Psoas muscle (tissue), 7 donors: ENCODE measurements at regions not wholly inside any gene's neighbourhood (a gene's known extent, or its start where the extent isn't known, plus 50 kb on each side); places are given as distances from the start of the nearest gene placed in this dataset.

Experiments used
- ATAC-seq, 4 donors: fragments of 200-7000 bp; cut with Tn5 transposase; one replicate each; pipeline ENCODE4 v1.9.1; 2020; ENCODE audit warnings: moderate library complexity in 3 of 4, mild to moderate bottlenecking in 2 of 4
- DNase-seq, 2 donors: peaks; one replicate each; pipeline ENCODE4 v3.0.0-alpha.2; 2020
- H3K27ac ChIP-seq: fragments of 200-600 bp; one replicate; pipeline ENCODE4 v1.8.0; 2022
- H3K27me3 ChIP-seq, 3 donors: fragments of 200-600 bp in 1 of 3; one replicate each; pipeline versions ENCODE4 v1.6.1 to v1.8.0; 2013 to 2022; ENCODE audit warnings: low read length in 2 of 3, mild to moderate bottlenecking in 2 of 3, moderate library complexity in 1 of 3; ENCODE audit not compliant: insufficient read depth in 3 of 3
- H3K36me3 ChIP-seq, 2 donors: fragments of 200-600 bp in 1 of 2; one replicate each; pipeline versions ENCODE4 v1.6.1 to v1.8.0; 2013 to 2022; ENCODE audit warnings: low read depth in 1 of 2, mild to moderate bottlenecking in 1 of 2, moderate library complexity in 1 of 2; ENCODE audit not compliant: insufficient read depth in 1 of 2
- H3K4me1 ChIP-seq: fragments of 200-600 bp; one replicate; pipeline ENCODE4 v1.8.0; 2022
- H3K4me3 ChIP-seq: fragments of 200-600 bp; one replicate; pipeline ENCODE4 v1.8.0; 2022; ENCODE audit warnings: mild to moderate bottlenecking
- H3K9me3 ChIP-seq: fragments of 200-600 bp; one replicate; pipeline ENCODE4 v1.8.0; 2022
- CTCF ChIP-seq: fragments of 200-600 bp; IDR thresholded peaks from one replicate; pipeline ENCODE4 v1.8.0; 2022; ENCODE audit warnings: antibody characterized with exemption
- WGBS, 3 donors: extraction: QIAGEN DNeasy Blood & Tissue Kit; methylation state at CpG; one replicate each; pipeline versions ENCODE4 v1.1.6 to v1.1.7; 2013; 5-methylcytosine and 5-hydroxymethylcytosine counted together
- intact Hi-C, 2 donors: fragments of 100-400 bp; cut with DNase I; formaldehyde crosslinking; loops; one replicate each; pipeline versions ENCODE4 v1.11.0 to v1.14.2; 2022
- donor health status: healthy with polysubstance abuse.
- donor health status: DM: no; HTN: no; CAD: no; lungs with moderate emphysema.
- donor health status: Bipolar disorder and iron deficiency.
- donor health status: healthy.
- donor health status: DM: yes; HTN: yes; CAD: no.
- donor health status: DM: no; HTN: no; CAD: no.
- donor health status: DM: yes; HTN: yes; CAD: no.

DNA sequence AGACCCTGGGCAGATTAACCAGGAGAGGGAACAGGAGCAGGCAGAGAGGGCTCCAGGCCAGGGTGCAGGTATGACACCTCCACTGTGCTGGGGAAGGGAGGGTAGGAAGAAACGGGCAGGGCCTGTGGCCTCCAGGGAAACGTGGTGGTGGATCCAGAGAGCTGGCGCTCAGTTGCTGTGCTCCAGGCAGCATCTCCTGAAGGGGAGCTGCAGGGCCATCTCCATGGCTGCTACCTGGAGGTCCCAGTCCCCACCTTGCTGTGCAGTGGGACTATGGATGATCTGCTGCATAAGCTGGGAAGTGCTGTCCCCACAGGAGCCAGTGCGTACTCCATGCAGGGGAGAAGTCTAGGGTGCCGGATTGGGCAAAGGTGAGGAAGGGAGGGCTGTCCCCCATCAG lies 125.9 kb upstream of the RUNX3 start:
- intact Hi-C loops, result no loop called here
- ATAC-seq, result no peak
- Histone ChIP-seq H3K27me3 (peaks cover 0 to 2% (median 0%) of the 10 kb centered on the region in 3 donors), H3K36me3 (no peaks in the 10 kb centered on the region), H3K9me3 (no peaks in the 10 kb centered on the region), H3K4me1 (no peaks in the 10 kb centered on the region), H3K27ac (no peak overlapping the region), H3K4me3 (no peak overlapping the region)
- TF ChIP-seq CTCF, result no peak
- WGBS, 3 donors, result 77 to 91% (median 77%) methylated on average over 5 of the region's 5 CpGs
- DNase-seq, result no peak

DNA sequence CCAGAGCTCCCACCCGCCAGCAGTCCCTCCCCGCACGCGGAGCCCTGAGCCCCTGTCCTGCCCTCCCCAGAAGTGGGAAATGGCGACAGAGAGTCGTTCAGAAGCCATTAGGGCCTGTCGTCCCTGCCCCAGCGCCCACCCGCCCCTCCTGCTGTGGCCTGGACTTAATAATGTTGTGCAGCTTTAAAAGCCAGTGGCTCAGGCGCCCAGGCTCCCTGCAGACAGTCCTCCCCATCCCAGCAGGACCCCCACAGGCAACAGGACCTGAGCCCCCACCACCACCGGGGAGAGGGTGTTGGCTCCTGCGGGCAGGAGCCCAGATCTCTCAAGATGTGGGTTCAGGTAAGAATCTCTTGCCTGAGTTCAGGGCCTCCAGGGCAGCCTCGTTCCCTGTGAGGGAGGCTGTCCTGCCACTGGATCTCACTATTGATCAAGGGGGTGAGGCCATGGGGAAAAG lies 125.3 kb upstream of the RUNX3 start:
- intact Hi-C loops, result no loop called here
- 79 to 84% (median 79%) methylated on average over 13 of the region's 13 CpGs for WGBS, 3 donors
- Histone ChIP-seq H3K9me3 (no peaks in the 10 kb centered on the region), H3K4me1 (no peaks in the 10 kb centered on the region), H3K4me3 (no peak overlapping the region), H3K27ac (no peak overlapping the region), H3K27me3 (peaks cover 0 to 2% (median 0%) of the 10 kb centered on the region in 3 donors), H3K36me3 (no peaks in the 10 kb centered on the region)
- DNase-seq (no peak), ATAC-seq (no peak)
- TF ChIP-seq CTCF, result no peak

DNA sequence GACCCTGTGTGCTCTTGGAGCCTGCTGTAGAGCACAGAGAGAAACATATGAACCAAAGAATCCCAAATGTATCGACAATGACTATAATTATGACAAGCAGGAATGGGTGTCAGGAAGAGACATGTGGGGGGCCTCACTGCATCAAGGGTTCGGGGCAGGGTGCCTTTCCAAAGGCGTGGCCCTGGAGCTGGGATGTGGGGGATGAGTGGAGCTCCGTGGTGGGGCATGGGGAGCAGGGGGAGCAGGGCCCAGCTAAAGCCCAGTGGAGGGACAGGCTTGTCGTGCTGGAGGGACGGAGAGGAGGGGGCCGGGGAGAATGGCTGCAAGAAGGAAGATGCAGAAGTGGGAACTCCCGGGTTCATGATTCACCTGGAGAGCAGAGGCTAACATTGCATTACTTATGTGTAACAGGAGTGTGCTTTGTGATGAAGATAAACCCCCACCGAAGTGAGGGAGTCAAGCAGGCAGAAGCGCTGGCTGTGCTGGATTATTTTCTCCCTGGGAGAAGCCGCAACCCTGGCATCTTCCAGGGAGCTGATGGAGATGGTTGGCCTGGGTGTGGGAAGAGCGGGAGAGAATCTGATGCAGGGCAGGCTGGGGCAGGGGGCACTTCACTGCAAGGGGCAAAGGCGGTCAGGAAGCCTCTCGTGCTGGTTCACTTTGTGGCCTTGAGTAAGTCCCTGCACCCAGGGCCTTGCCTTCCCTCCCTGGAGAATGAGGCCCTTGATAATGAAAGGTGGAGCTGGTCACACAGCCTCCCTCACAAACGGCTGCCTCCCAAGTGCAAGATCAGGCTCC lies 124.6 kb upstream of the RUNX3 start:
- H3K27ac ChIP-seq, result no peak overlapping the region
- no peak overlapping the region for H3K4me3 ChIP-seq
- H3K9me3 ChIP-seq, result no peaks in the 10 kb centered on the region
- no peaks in the 10 kb centered on the region for H3K36me3 ChIP-seq
- ATAC-seq, result no peak
- intact Hi-C loops, result no loop called here
- no peak for TF ChIP-seq CTCF
- 57 to 66% (median 63%) methylated on average over 15 of the region's 15 CpGs for WGBS, 3 donors
- DNase-seq, result no peak
- peaks cover 6% of the 10 kb centered on the region for H3K4me1 ChIP-seq
- peaks cover 0 to 2% (median 0%) of the 10 kb centered on the region in 3 donors for H3K27me3 ChIP-seq

DNA sequence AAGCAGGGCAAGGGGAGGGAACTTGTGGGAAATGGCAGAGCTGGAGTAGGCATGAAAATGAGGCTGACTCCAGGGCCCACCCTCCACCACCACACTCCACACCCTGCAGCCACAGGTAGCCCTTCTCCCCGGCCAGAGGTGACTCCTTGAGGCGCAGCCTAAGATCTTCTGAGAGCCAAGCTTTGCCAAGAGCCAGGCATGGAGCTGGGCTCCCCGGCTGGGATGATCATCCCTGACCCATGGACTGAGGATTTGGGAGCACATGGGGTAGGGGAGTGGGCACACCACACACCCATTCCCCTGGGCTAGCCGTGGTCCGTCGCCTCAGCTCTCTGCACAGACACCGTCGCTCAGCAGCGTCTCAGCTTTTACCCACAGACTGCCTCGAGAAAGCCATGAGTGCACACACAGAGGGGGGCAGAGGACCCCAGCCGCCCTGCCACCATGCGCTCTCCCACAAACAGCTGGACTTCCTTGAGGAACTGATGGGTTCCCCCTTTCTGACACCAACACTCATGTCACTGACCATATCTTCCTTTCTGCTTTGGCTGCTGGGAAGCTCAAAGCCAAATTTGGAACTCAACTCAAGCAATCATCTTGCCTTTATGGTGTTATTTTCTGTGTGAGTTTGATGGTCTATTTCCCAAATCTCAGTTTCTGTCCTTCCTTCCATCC lies 123.6 kb upstream of the RUNX3 start:
- no peak overlapping the region for H3K4me3 ChIP-seq
- intact Hi-C loops, result no loop called here
- 82 to 83% (median 83%) methylated on average over 12 of the region's 12 CpGs for WGBS, 3 donors
- DNase-seq (no peak), ATAC-seq (no peak)
- H3K27ac ChIP-seq, result no peak overlapping the region
- peaks cover 11% of the 10 kb centered on the region for H3K4me1 ChIP-seq
- no peaks in the 10 kb centered on the region for H3K9me3 ChIP-seq
- H3K27me3 ChIP-seq, result peaks cover 0 to 2% (median 0%) of the 10 kb centered on the region in 3 donors
- TF ChIP-seq CTCF, result no peak
- no peaks in the 10 kb centered on the region for H3K36me3 ChIP-seq
